Vagina (tissue), 2 donors: ENCODE measurements at regions not wholly inside any gene's neighbourhood (a gene's known extent, or its start where the extent isn't known, plus 50 kb on each side); places are given as distances from the start of the nearest gene placed in this dataset.

ENCODE experiments used
- DNase-seq, 2 donors: peaks; one replicate each; pipeline ENCODE4 v3.0.0-alpha.2; 2017; ENCODE audit errors: extremely low spot score in 2 of 2
- H3K27ac ChIP-seq: fragments of 200-600 bp; sonication (generic); one replicate; pipeline ENCODE4 v1.5.1; 2019
- H3K27me3 ChIP-seq: fragments of 200-600 bp; sonication (generic); one replicate; pipeline ENCODE4 v1.5.1; 2019
- H3K36me3 ChIP-seq, 2 donors: fragments of 200-600 bp; sonication (generic); one replicate each; pipeline ENCODE4 v1.5.1; 2017 to 2019
- H3K4me1 ChIP-seq: fragments of 200-600 bp; sonication (generic); one replicate; pipeline ENCODE4 v1.5.1; 2019
- H3K4me3 ChIP-seq, 2 donors: fragments of 200-600 bp; sonication (generic); 1 replicate in 1 of 2; 2 replicates in 1 of 2; pipeline ENCODE4 v1.5.1; 2016 to 2019
- H3K9me3 ChIP-seq: fragments of 200-600 bp; sonication (generic); one replicate; pipeline ENCODE4 v1.5.1; 2019
- POLR2A ChIP-seq, 2 donors: fragments of 450-650 bp; IDR thresholded peaks; one replicate each; pipeline ENCODE4 v1.6.1; 2017; ENCODE audit warnings: antibody characterized with exemption in 2 of 2, mild to moderate bottlenecking in 2 of 2, moderate library complexity in 2 of 2
- POLR2AphosphoS5 ChIP-seq, 2 donors: sonication (generic); formaldehyde crosslinking; IDR thresholded peaks; one replicate each; pipeline ENCODE4 v1.9.0; 2017; ENCODE audit warnings: antibody characterized with exemption in 2 of 2, mild to moderate bottlenecking in 2 of 2, low read depth in 1 of 2; ENCODE audit not compliant: insufficient read depth in 1 of 2
- intact Hi-C: fragments of 100-400 bp; cut with DNase I; formaldehyde crosslinking; loops from one replicate; pipeline ENCODE4 v1.15.1; 2023
- TF ChIP-seq, protein P1 (sequence below), 3 experiments: fragments of 450-650 bp in 2 of 3; fragments of 200-600 bp in 1 of 3; sonication (generic) in 1 of 3; IDR thresholded peaks; one replicate each; pipeline ENCODE4 v1.5.1; 2017 to 2019; ENCODE audit warnings: antibody characterized with exemption in 3 of 3, mild to moderate bottlenecking in 2 of 3, moderate library complexity in 2 of 3

- intact Hi-C loops: loop anchor here (5.0 kb wide), 1 partner anchor 1258 kb away; no protein-coding TSS in a partner anchor
- no peaks in the 10 kb centered on the region for H3K36me3 ChIP-seq
- no peaks in the 10 kb centered on the region for H3K9me3 ChIP-seq
- H3K27ac ChIP-seq: no peak overlapping the region
- no peak overlapping the region for H3K4me3 ChIP-seq
- DNase-seq: no peak
- H3K27me3 ChIP-seq: no peaks in the 10 kb centered on the region
- H3K4me1 ChIP-seq: no peaks in the 10 kb centered on the region
- TF ChIP-seq, protein P1, sequence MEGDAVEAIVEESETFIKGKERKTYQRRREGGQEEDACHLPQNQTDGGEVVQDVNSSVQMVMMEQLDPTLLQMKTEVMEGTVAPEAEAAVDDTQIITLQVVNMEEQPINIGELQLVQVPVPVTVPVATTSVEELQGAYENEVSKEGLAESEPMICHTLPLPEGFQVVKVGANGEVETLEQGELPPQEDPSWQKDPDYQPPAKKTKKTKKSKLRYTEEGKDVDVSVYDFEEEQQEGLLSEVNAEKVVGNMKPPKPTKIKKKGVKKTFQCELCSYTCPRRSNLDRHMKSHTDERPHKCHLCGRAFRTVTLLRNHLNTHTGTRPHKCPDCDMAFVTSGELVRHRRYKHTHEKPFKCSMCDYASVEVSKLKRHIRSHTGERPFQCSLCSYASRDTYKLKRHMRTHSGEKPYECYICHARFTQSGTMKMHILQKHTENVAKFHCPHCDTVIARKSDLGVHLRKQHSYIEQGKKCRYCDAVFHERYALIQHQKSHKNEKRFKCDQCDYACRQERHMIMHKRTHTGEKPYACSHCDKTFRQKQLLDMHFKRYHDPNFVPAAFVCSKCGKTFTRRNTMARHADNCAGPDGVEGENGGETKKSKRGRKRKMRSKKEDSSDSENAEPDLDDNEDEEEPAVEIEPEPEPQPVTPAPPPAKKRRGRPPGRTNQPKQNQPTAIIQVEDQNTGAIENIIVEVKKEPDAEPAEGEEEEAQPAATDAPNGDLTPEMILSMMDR (IDR thresholded peaks at IDR 0.05): no peak
- TF ChIP-seq POLR2AphosphoS5 (IDR thresholded peaks at IDR 0.05; ENCODE audit: insufficient read depth in 1 of 2, low read depth in 1 of 2) (no peak), POLR2A (IDR thresholded peaks at IDR 0.05) (no peak)
Measured at GRCh38 chr2:142724713-142725349, 152.6 kb upstream of the KYNU start.

GRCh38 chr2:142724186-142724585 lies 153.3 kb upstream of the KYNU start:
- DNase-seq: no peak
- Histone ChIP-seq H3K36me3 (no peaks in the 10 kb centered on the region), H3K27me3 (no peaks in the 10 kb centered on the region), H3K27ac (no peak overlapping the region), H3K9me3 (no peaks in the 10 kb centered on the region), H3K4me1 (no peaks in the 10 kb centered on the region), H3K4me3 (no peak overlapping the region)
- TF ChIP-seq, protein P1 (IDR thresholded peaks at IDR 0.05): no peak
- TF ChIP-seq POLR2A (IDR thresholded peaks at IDR 0.05) (no peak), POLR2AphosphoS5 (IDR thresholded peaks at IDR 0.05; ENCODE audit: insufficient read depth in 1 of 2, low read depth in 1 of 2) (no peak)
- intact Hi-C loops: no loop called here

- H3K27ac ChIP-seq: no peak overlapping the region
- no peaks in the 10 kb centered on the region for H3K9me3 ChIP-seq
- H3K27me3 ChIP-seq: no peaks in the 10 kb centered on the region
- no peak for DNase-seq
- TF ChIP-seq POLR2AphosphoS5 (IDR thresholded peaks at IDR 0.05; ENCODE audit: insufficient read depth in 1 of 2, low read depth in 1 of 2) (no peak), POLR2A (IDR thresholded peaks at IDR 0.05) (no peak)
- TF ChIP-seq, protein P1 (IDR thresholded peaks at IDR 0.05): no peak
- no peak overlapping the region for H3K4me3 ChIP-seq
- no peaks in the 10 kb centered on the region for H3K4me1 ChIP-seq
- intact Hi-C loops: no loop called here
- no peaks in the 10 kb centered on the region for H3K36me3 ChIP-seq
Measured at GRCh38 chr2:142723236-142723635, 154.2 kb upstream of the KYNU start.

GRCh38 chr2:142722569-142722968 lies 154.9 kb upstream of the KYNU start:
- TF ChIP-seq POLR2AphosphoS5 (IDR thresholded peaks at IDR 0.05; ENCODE audit: insufficient read depth in 1 of 2, low read depth in 1 of 2) (no peak), POLR2A (IDR thresholded peaks at IDR 0.05) (no peak)
- TF ChIP-seq, protein P1 (IDR thresholded peaks at IDR 0.05): no peak
- intact Hi-C loops: no loop called here
- H3K36me3 ChIP-seq: no peaks in the 10 kb centered on the region

GRCh38 chr2:142722086-142722485 lies 155.4 kb upstream of the KYNU start:
- Histone ChIP-seq H3K27me3 (no peaks in the 10 kb centered on the region), H3K36me3 (no peaks in the 10 kb centered on the region), H3K27ac (no peak overlapping the region), H3K4me1 (no peaks in the 10 kb centered on the region), H3K4me3 (no peak overlapping the region), H3K9me3 (no peaks in the 10 kb centered on the region)
- intact Hi-C loops: no loop called here
- TF ChIP-seq, protein P1 (IDR thresholded peaks at IDR 0.05): no peak
- TF ChIP-seq POLR2AphosphoS5 (IDR thresholded peaks at IDR 0.05; ENCODE audit: insufficient read depth in 1 of 2, low read depth in 1 of 2) (no peak), POLR2A (IDR thresholded peaks at IDR 0.05) (no peak)
- no peak for DNase-seq

More at GRCh38 chr2:142722569-142722968, 154.9 kb upstream of the KYNU start:
- Histone ChIP-seq H3K27me3 (no peaks in the 10 kb centered on the region), H3K9me3 (no peaks in the 10 kb centered on the region), H3K27ac (no peak overlapping the region), H3K4me3 (no peak overlapping the region), H3K4me1 (no peaks in the 10 kb centered on the region)
- DNase-seq: no peak
